22Rv1 (cell line): ENCODE measurements at regions not wholly inside any gene's neighbourhood (a gene's known extent, or its start where the extent isn't known, plus 50 kb on each side); places are given as distances from the start of the nearest gene placed in this dataset.

Experiments
- CTCF ChIP-seq: fragments of 450-650 bp; IDR thresholded peaks from 2 replicates; pipeline ENCODE4 v1.5.1; 2017; ENCODE audit warnings: mild to moderate bottlenecking
- ZFX ChIP-seq: fragments of 450-650 bp; IDR thresholded peaks from 2 replicates; pipeline ENCODE4 v1.6.1; 2017; ENCODE audit warnings: antibody characterized with exemption, borderline replicate concordance

GRCh38 chr2:22867973-22868372 is 517.0 kb upstream of the KLHL29 start:
- TF ChIP-seq CTCF = no peak
- TF ChIP-seq ZFX = no peak
